HepG2 (cell line): ENCODE measurements at regions not wholly inside any gene's neighbourhood (a gene's known extent, or its start where the extent isn't known, plus 50 kb on each side); places are given as distances from the start of the nearest gene placed in this dataset.

Source experiments
- ATAC-seq: fragments of 200-7000 bp; cut with Tn5 transposase; 3 replicates; pipeline ENCODE4 v1.9.1; 2020; ENCODE audit warnings: mild to moderate bottlenecking, moderate library complexity
- BruUV-seq: library from RNA; stranded (reverse); fragments of 400-500 nt; replicated peaks from 2 replicates; lab custom pipeline; 2021; lab: Mats Ljungman, UMichigan
- CTCF ChIA-PET: fragments of 300-600 bp; formaldehyde crosslinking; extraction: SDS; loops from one replicate; lab custom pipeline; 2021; ENCODE audit warnings: low total read pairs, inconsistent platforms, low intra/inter-chr PET ratio; lab: Yijun Ruan, JAX
- POLR2A ChIA-PET: fragments of 350-600 bp; sonication (Branson Sonifier 250); formaldehyde crosslinking; loops from one replicate; lab custom pipeline; 2020; ENCODE audit warnings: antibody characterized with exemption, inconsistent platforms; lab: Yijun Ruan, JAX
- DNase-seq: peaks from one replicate; pipeline ENCODE4 v3.0.0-alpha.2; 2015; ENCODE audit warnings: low spot score
- FAIRE-seq: peaks from 3 replicates; lab custom pipeline; 2011; peaks lifted over from hg19 to GRCh38; lab: Jason Lieb, UNC
- H2AFZ ChIP-seq: one replicate; pipeline ENCODE4 v1.6.1; 2011; ENCODE audit warnings: low read length, inconsistent platforms
- H3K27ac ChIP-seq: fragments of 300-600 bp; 3 replicates; pipeline ENCODE4 v1.8.0; 2011; ENCODE audit warnings: mixed run types, mild to moderate bottlenecking, mixed read lengths, low read length, inconsistent platforms; ENCODE audit not compliant: insufficient read depth; ENCODE audit errors: extremely low read length
- H3K27me3 ChIP-seq, 2 experiments: fragments of 200-600 bp in 1 of 2; 2 replicates in 1 of 2; 3 replicates in 1 of 2; pipeline versions ENCODE4 v1.6.0 to v1.8.0; 2011; ENCODE audit warnings: low read length in 2 of 2, mild to moderate bottlenecking in 2 of 2, moderate library complexity in 2 of 2, inconsistent platforms in 1 of 2; ENCODE audit not compliant: insufficient read depth in 2 of 2, control insufficient read depth in 1 of 2
- H3K36me3 ChIP-seq, 2 experiments: fragments of 200-600 bp in 1 of 2; replicated peaks in 1 of 2; 2 replicates in 1 of 2; 3 replicates in 1 of 2; pipeline versions ENCODE4 v1.5.1 to v1.8.0; 2011; ENCODE audit warnings: low read length in 2 of 2, inconsistent platforms in 1 of 2; ENCODE audit not compliant: insufficient read depth in 2 of 2, control insufficient read depth in 1 of 2
- H3K4me1 ChIP-seq: 2 replicates; pipeline ENCODE4 v1.5.1; 2012; ENCODE audit warnings: low read length, inconsistent platforms; ENCODE audit not compliant: insufficient read depth
- H3K4me2 ChIP-seq: 2 replicates; pipeline ENCODE4 v1.6.0; 2011; ENCODE audit warnings: low read depth, low read length, inconsistent platforms
- H3K4me3 ChIP-seq, 3 experiments: fragments of 200-600 bp in 1 of 3; sonication (generic), shearing (Covaris generic) in 1 of 3; replicated peaks in 1 of 3; 2 replicates each; pipeline ENCODE4 v1.5.1; 2011 to 2016; ENCODE audit warnings: low read length in 3 of 3, inconsistent platforms in 2 of 3, low read depth in 2 of 3, mild to moderate bottlenecking in 2 of 3, control low read depth in 1 of 3, mixed read lengths in 1 of 3; ENCODE audit not compliant: insufficient read depth in 1 of 3
- H3K79me2 ChIP-seq: one replicate; pipeline ENCODE4 v1.6.1; 2011; ENCODE audit warnings: low read length, inconsistent platforms; ENCODE audit not compliant: insufficient read depth
- H3K9ac ChIP-seq: 2 replicates; pipeline ENCODE4 v1.6.0; 2011; ENCODE audit warnings: mild to moderate bottlenecking, low read depth, low read length, inconsistent platforms; ENCODE audit not compliant: insufficient read depth
- H3K9me3 ChIP-seq: 2 replicates; pipeline ENCODE4 v1.5.1; 2012; ENCODE audit warnings: mild to moderate bottlenecking, low read length
- H4K20me1 ChIP-seq: 2 replicates; pipeline ENCODE4 v1.6.0; 2011; ENCODE audit warnings: inconsistent platforms, mild to moderate bottlenecking, low read length, moderate library complexity; ENCODE audit not compliant: insufficient read depth
- JARID2 ChIP-seq: sonication (generic); formaldehyde crosslinking; IDR thresholded peaks from 2 replicates; pipeline ENCODE4 v1.8.1; 2023; ENCODE audit warnings: missing genetic modification reagents, inconsistent platforms; ENCODE audit not compliant: insufficient replicate concordance
- KAT8 ChIP-seq: IDR thresholded peaks from 2 replicates; pipeline ENCODE4 v1.6.1; 2016; ENCODE audit warnings: missing genetic modification reagents, missing compliant biosample characterization
- ZNF180 ChIP-seq: sonication (generic); formaldehyde crosslinking; IDR thresholded peaks from 2 replicates; pipeline ENCODE4 v1.4.0; 2020; ENCODE audit warnings: low read depth, missing genetic modification reagents, borderline replicate concordance
- WGBS: methylation state at CpG from one replicate; pipeline ENCODE4 v1.1.6; 2017; ENCODE audit warnings: low lambda C conversion rate; 5-methylcytosine and 5-hydroxymethylcytosine counted together
- in situ Hi-C: cut with HindIII; loops from 2 replicates; pipeline ENCODE4 v1.10.0; 2017; ENCODE audit warnings: low pct_unique_long_range_greater_than_20kb; ENCODE audit not compliant: extremely low pct_ligation_motif_present
- intact Hi-C: fragments of 100-400 bp; cut with micrococcal nuclease; formaldehyde crosslinking; loops from one replicate; pipeline ENCODE4 v1.10.0; 2022; ENCODE audit not compliant: unreplicated experiment
- TF ChIP-seq, protein P1 (sequence below): sonication (generic); formaldehyde crosslinking; IDR thresholded peaks from 2 replicates; pipeline ENCODE4 v1.4.0; 2020; ENCODE audit warnings: missing genetic modification reagents, mild to moderate bottlenecking, borderline replicate concordance

DNA sequence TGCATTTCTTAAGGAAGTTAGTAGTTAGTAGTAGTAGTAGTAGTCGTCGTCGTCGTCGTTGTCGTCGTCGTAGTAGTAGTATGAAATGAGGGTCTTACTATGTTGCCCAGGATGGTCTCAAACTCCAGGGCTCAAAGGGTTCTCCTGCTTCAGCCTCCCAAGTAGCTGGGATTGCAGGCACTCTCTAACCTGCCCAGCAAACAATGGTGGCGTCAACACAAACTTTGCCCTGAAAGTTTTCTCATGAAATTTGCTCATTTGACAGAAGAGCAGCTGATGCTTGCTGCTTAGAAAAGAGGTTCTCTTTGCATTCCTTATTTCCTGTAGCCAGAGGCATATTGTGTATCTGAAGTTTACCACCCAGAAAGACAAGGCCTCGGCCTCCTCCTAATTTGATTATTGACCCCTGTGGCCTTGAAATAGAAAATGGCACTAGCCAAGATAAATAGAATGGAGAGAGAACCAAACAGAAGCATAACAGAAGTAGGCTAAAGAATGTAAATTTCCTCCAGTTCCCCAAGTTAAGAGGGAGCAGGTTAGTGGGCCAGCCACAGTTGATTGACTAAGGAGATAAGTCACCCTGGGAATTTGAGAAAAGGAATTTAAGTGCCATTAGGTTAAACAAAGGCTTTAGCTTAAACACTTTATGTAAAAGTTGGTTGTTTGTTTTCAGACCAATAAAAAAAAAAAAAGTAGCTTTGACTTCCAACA lies 166.2 kb upstream of the ROBO2 start (continued):
- TF ChIP-seq, protein P1, sequence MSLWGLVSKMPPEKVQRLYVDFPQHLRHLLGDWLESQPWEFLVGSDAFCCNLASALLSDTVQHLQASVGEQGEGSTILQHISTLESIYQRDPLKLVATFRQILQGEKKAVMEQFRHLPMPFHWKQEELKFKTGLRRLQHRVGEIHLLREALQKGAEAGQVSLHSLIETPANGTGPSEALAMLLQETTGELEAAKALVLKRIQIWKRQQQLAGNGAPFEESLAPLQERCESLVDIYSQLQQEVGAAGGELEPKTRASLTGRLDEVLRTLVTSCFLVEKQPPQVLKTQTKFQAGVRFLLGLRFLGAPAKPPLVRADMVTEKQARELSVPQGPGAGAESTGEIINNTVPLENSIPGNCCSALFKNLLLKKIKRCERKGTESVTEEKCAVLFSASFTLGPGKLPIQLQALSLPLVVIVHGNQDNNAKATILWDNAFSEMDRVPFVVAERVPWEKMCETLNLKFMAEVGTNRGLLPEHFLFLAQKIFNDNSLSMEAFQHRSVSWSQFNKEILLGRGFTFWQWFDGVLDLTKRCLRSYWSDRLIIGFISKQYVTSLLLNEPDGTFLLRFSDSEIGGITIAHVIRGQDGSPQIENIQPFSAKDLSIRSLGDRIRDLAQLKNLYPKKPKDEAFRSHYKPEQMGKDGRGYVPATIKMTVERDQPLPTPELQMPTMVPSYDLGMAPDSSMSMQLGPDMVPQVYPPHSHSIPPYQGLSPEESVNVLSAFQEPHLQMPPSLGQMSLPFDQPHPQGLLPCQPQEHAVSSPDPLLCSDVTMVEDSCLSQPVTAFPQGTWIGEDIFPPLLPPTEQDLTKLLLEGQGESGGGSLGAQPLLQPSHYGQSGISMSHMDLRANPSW (CRISPR knock-in tag), result no peak

- FAIRE-seq, result no peak
- no peak overlapping the region for H3K27ac ChIP-seq
- no peak overlapping the region for H3K4me3 ChIP-seq
- H3K4me2 ChIP-seq, result no peak overlapping the region
- ChIA-PET CTCF (no interaction called here), POLR2A (no interaction called here)
- TF ChIP-seq JARID2 (no peak), ZNF180 (CRISPR knock-in tag) (no peak), KAT8 (no peak)
- no peaks in the 10 kb centered on the region for H3K9me3 ChIP-seq
- in situ Hi-C loops, result no loop called here
- H3K36me3 ChIP-seq, result no peaks in the 10 kb centered on the region
- no peak overlapping the region for H2AFZ ChIP-seq
- 19% methylated on average over 3 of the region's 3 CpGs for WGBS
- no peaks in the 10 kb centered on the region for H3K4me1 ChIP-seq
- DNase-seq, result no peak
- H3K79me2 ChIP-seq, result no peaks in the 10 kb centered on the region
- no peak overlapping the region for H3K9ac ChIP-seq
- no peak for ATAC-seq
- no TSS peak for BruUV-seq
- H4K20me1 ChIP-seq, result no peaks in the 10 kb centered on the region
- intact Hi-C loops, result no loop called here
- H3K27me3 ChIP-seq, result no peaks in the 10 kb centered on the region
Measured at GRCh38 chr3:76879959-76880358, 159.9 kb upstream of the ROBO2 start.
